ENCODE measurements at regions not wholly inside any gene's neighbourhood (a gene's known extent, or its start where the extent isn't known, plus 50 kb on each side); places are given as distances from the start of the nearest gene placed in this dataset.

DNA sequence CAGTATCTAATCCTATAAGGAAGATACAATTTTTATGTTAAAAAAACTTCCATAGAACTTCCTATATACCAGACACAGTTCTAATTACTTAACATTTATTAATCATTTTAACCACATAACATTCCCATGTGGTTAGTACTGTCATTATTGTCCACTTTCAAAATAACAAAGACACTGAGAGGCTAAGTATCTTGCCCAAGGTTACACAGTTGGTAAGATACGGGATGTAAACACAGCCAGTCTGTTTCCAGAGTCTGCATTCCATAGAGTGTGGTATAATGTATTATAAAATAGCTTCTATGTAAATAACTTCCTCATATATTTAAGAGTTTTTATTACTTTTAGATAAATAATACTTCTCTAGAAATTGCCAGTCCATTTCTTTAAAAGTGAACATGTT, 383.3 kb upstream of the ETAA1 start:
- ATAC-seq: no peak
- no peaks in the 10 kb centered on the region for H3K36me3 Mint-ChIP-seq
- H3K27ac Mint-ChIP-seq: no peak overlapping the region
- H3K9me3 Mint-ChIP-seq: peaks cover 0 to 18% (median 0%) of the 10 kb centered on the region in 9 donors
- POLR2A ChIA-PET: no interaction called here
- no peaks in the 10 kb centered on the region for H3K4me1 Mint-ChIP-seq
- no peak for DNase-seq
- H3K27me3 Mint-ChIP-seq: peaks cover 0 to 2% (median 0%) of the 10 kb centered on the region in 5 donors
- H3K4me3 Mint-ChIP-seq: no peak overlapping the region

DNA sequence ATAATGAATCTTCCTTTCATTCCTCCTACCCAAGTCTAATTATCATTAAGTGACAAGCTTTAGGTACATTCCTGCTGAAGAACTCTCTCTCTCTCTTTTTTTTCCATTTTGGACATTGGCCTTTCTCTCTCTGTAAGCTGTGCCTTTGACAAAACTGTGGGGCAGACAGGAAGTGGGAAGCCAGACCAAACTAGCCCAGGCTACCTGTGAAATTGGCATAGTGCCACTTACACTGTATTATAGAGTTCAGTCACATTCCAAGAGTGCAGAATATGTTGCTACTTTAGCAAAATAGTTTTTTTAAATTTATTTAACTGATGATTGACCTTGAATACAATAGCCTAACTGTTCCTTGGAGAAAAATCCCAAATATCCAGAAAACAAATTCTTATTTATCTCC, 381.5 kb upstream of the ETAA1 start:
- POLR2A ChIA-PET: no interaction called here
- Mint-ChIP-seq H3K27me3 (peaks cover 0 to 2% (median 0%) of the 10 kb centered on the region in 5 donors), H3K4me1 (no peaks in the 10 kb centered on the region), H3K27ac (no peak overlapping the region), H3K36me3 (no peaks in the 10 kb centered on the region), H3K9me3 (peaks cover 0 to 23% (median 4%) of the 10 kb centered on the region in 9 donors), H3K4me3 (no peak overlapping the region)
- no peak for DNase-seq
- no peak for ATAC-seq

DNA sequence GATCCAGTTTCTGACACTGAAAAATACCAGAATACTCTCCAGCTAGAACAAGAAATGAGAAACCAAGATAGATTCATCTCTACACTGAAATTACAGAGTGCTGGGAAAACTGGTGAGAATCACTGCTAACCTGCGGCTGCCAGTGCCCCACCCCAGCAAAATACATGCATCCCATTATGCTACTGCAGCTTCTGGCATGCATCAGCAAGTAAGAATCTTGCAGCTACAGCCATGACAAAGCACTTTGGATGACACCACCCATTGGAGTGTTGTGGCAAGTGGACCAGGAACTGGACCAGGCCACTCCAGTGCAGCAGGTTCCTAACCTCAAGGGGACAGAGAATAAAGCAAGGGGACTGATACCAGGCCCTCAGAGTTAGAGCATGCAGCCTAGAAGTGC, 378.8 kb upstream of the ETAA1 start:
- Mint-ChIP-seq H3K4me3 (no peak overlapping the region), H3K36me3 (no peaks in the 10 kb centered on the region), H3K4me1 (no peaks in the 10 kb centered on the region), H3K27ac (no peak overlapping the region), H3K27me3 (peaks cover 0 to 2% (median 0%) of the 10 kb centered on the region in 5 donors), H3K9me3 (peaks cover 3 to 39% (median 8%) of the 10 kb centered on the region in 9 donors)
- DNase-seq (no peak), ATAC-seq (no peak)
- POLR2A ChIA-PET: no interaction called here

DNA sequence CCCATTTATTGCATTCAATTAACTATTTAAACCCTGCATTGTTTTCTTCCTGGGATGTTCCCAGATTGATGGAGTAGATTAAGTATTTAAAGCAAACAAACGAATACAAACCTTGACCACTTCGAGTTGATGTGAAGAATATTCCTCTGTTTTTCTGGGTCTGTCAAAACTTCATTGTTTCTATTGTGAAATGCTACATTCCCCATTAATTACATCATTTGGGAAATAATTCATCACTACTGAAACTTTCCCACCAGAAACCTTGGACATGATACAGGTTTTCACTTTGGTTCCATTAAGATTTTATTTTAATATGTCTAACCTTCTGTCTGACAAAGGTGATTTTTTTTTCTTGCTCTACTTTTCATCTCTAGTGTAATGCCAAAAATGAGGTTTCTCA, 365.1 kb upstream of the ETAA1 start:
- DNase-seq: no peak
- POLR2A ChIA-PET: no interaction called here
- Mint-ChIP-seq H3K27me3 (peaks cover 0 to 7% (median 0%) of the 10 kb centered on the region in 5 donors), H3K4me3 (no peak overlapping the region), H3K27ac (no peak overlapping the region), H3K36me3 (no peaks in the 10 kb centered on the region), H3K4me1 (no peaks in the 10 kb centered on the region), H3K9me3 (peaks cover 0 to 11% (median 0%) of the 10 kb centered on the region in 9 donors)
- no peak for ATAC-seq

DNA sequence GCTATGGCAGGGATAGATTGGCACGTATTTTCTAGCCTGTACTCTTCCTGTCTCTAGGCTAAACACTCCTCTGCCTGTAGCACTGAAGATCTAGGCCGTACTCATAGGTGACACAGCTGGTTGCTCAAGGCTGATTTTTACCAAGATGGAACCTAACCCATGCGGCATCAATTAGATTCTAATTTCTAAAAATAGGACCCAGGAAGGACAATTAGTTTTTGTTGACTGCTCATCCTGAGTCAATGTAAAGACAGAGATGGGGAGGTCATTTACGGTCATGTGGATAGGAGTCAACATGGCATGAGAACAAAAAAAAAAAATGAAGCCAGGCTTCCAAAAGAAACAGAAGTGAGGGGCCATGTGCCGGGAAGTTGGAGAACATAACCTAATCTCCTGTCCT, 360.7 kb upstream of the ETAA1 start:
- Mint-ChIP-seq H3K27ac (no peak overlapping the region), H3K4me3 (no peak overlapping the region), H3K36me3 (no peaks in the 10 kb centered on the region), H3K4me1 (no peaks in the 10 kb centered on the region), H3K9me3 (peaks cover 0 to 8% (median 2%) of the 10 kb centered on the region in 9 donors), H3K27me3 (peaks cover 0 to 2% (median 0%) of the 10 kb centered on the region in 5 donors)
- ATAC-seq (no peak), DNase-seq (no peak)
- POLR2A ChIA-PET: no interaction called here

DNA sequence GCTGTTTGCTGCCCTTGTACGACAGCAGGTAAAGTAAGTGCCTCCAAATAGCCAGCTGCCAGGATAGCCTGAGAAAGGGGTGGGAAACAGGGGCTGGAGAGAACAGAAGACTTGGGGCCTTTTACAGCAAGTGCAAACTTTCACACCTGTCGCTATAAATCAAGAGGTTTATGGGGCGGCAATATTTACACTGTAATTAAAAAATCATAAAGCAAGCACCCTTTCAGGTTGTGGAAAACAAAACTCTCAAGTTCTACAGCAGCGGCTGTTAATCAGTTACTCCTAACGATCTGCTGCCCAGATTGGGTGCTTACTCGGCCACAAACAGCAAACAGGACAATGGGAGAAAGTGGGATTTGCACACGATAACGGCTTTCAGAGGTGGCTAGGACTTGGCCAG, 359.5 kb upstream of the ETAA1 start:
- ATAC-seq (no peak), DNase-seq (no peak)
- no peaks in the 10 kb centered on the region for H3K27me3 Mint-ChIP-seq
- no peaks in the 10 kb centered on the region for H3K4me1 Mint-ChIP-seq
- no peaks in the 10 kb centered on the region for H3K36me3 Mint-ChIP-seq
- POLR2A ChIA-PET: no interaction called here
- H3K9me3 Mint-ChIP-seq: peaks cover 0 to 10% (median 0%) of the 10 kb centered on the region in 9 donors
- no peak overlapping the region for H3K4me3 Mint-ChIP-seq
- H3K27ac Mint-ChIP-seq: no peak overlapping the region

DNA sequence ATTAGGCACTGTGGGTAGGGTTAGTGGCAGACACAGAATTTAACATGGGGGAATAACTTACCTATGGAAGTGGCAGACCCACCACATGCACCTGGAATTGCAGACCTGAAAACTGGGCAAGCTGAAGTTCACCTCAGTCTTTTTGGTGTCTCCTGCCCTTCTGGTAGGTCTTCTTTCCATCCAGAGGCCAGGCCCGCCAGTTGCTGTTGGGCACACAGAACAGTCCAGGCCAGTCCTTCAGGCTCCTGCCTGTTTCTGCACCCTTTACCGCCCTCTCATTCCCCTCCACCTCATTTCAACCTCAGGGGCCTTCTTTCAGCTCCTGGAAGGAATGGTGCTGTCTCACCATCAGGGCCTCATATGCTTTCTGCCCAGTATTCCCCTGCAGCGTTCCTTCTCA, 358.9 kb upstream of the ETAA1 start:
- POLR2A ChIA-PET: no interaction called here
- Mint-ChIP-seq H3K4me3 (no peak overlapping the region), H3K27me3 (no peaks in the 10 kb centered on the region)

DNA sequence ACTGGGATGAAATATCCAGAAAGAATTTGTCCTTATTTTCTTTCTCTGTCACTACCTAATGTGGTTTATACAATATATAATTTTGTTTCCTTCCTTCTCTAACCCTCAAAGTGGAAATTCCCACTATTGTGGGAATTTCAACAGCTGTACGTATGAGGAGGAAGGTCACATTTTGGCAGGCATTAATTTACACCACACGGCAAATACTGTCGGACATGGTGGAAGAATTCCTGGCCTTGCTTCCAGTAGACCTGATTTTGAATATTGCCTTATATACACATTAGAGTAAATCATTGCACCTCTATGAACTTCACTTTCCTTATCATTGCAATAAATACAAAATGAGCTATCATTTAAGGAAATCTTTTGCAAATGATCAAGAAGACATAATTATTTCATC, 358.1 kb upstream of the ETAA1 start:
- no peaks in the 10 kb centered on the region for H3K4me1 Mint-ChIP-seq
- DNase-seq (no peak), ATAC-seq (no peak)
- peaks cover 0 to 10% (median 0%) of the 10 kb centered on the region in 9 donors for H3K9me3 Mint-ChIP-seq
- H3K4me3 Mint-ChIP-seq: no peak overlapping the region
- H3K27me3 Mint-ChIP-seq: no peaks in the 10 kb centered on the region
- no peaks in the 10 kb centered on the region for H3K36me3 Mint-ChIP-seq
- POLR2A ChIA-PET: no interaction called here
- H3K27ac Mint-ChIP-seq: no peak overlapping the region

More for the DNA sequence above, 358.9 kb upstream of the ETAA1 start:
- H3K36me3 Mint-ChIP-seq: no peaks in the 10 kb centered on the region
- no peak overlapping the region for H3K27ac Mint-ChIP-seq
- ATAC-seq (no peak), DNase-seq (no peak)
- no peaks in the 10 kb centered on the region for H3K4me1 Mint-ChIP-seq
- H3K9me3 Mint-ChIP-seq: peaks cover 0 to 10% (median 0%) of the 10 kb centered on the region in 9 donors

DNA sequence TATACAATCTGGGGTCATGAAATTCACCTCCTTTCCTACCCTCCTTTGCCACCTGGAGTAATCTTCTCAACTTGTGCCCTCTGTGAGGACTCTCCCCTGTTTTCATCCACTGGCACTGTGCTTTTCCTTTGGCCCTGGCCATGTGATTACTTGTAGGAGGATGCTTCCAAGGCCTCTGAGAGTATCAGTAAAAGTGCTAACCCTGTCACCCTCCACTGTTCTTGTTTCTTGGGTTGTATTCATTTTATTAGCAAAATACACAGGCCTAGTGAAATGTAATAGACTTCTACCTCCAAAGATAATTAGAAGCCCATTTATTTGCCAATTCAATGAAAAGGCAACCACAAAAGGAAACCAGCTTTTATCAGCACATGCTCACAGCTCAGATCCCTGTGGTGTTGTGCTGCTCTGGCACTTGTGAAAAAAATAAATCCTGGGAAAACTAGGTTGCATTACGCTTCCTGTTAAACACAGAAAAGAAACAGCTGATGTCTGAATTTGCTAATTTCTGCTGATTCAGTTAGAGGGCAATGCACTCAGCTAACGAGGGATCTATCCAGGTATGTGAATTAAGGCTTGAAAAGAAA, 357.5 kb upstream of the ETAA1 start:
- H3K9me3 Mint-ChIP-seq: peaks cover 0 to 10% (median 0%) of the 10 kb centered on the region in 9 donors
- POLR2A ChIA-PET: no interaction called here
- ATAC-seq (no peak), DNase-seq (no peak)
- no peak overlapping the region for H3K4me3 Mint-ChIP-seq
- no peaks in the 10 kb centered on the region for H3K36me3 Mint-ChIP-seq
- no peak overlapping the region for H3K27ac Mint-ChIP-seq
- no peaks in the 10 kb centered on the region for H3K4me1 Mint-ChIP-seq
- H3K27me3 Mint-ChIP-seq: no peaks in the 10 kb centered on the region

DNA sequence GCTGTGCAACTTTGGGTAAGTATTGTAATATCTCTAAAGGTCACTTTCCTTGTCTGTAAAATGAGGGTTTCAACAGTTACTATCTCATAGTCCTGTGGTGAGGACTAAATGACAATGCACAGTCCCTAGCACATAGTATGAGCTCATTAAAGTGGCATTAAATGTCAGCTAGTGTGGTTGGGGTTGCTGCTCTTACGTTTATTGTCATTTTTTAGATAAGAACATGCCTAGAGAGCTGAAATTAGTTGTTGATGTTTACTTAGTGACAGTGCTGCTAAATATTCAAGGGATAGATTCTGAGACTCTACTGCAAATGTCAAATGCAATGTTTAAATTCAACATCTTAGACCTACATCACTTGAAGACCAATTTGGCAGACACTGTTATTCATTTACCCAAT, 356.1 kb upstream of the ETAA1 start:
- H3K27me3 Mint-ChIP-seq: no peaks in the 10 kb centered on the region
- H3K27ac Mint-ChIP-seq: no peak overlapping the region
- DNase-seq (no peak), ATAC-seq (no peak)
- H3K4me3 Mint-ChIP-seq: no peak overlapping the region
- H3K9me3 Mint-ChIP-seq: peaks cover 0 to 10% (median 0%) of the 10 kb centered on the region in 9 donors
- H3K4me1 Mint-ChIP-seq: no peaks in the 10 kb centered on the region
- no peaks in the 10 kb centered on the region for H3K36me3 Mint-ChIP-seq
- POLR2A ChIA-PET: no interaction called here

DNA sequence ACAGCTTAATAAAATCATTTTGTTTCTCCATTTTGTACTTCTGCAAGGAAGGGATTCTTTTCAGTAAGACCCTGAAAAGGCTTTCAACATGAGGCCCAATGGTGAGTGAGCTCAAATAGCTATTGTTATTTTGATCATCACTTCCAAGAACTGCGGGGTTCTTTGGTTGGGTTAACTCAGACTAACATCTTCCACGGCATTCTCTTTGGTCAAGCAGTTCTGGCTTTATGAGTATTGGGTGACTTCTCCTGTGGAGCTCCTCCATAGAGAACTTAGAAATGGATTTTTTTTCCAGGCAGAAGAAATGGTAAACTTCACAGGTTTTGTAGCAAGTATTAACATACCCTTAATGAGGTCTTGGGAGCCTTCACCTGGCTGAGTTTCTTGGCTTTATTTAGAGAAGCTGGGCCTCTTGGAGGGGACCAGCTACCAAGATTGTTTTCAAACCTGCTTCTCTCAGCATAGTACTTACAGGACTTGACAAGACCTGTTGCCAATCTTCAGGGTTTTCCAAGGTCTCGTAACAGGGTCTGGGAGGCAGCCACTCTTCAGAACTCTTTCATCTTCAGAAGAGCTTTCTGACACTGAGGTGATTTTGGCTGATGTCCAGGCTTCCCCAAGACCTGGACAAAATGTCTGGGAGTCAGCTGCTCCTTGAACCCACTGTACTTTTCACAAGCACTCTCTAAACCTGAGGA, 353.2 kb upstream of the ETAA1 start:
- Mint-ChIP-seq H3K36me3 (no peaks in the 10 kb centered on the region), H3K27me3 (no peaks in the 10 kb centered on the region), H3K9me3 (peaks cover 0 to 14% (median 0%) of the 10 kb centered on the region in 9 donors), H3K27ac (no peak overlapping the region), H3K4me1 (no peaks in the 10 kb centered on the region), H3K4me3 (no peak overlapping the region)
- ATAC-seq (no peak), DNase-seq (no peak)
- POLR2A ChIA-PET: no interaction called here

DNA sequence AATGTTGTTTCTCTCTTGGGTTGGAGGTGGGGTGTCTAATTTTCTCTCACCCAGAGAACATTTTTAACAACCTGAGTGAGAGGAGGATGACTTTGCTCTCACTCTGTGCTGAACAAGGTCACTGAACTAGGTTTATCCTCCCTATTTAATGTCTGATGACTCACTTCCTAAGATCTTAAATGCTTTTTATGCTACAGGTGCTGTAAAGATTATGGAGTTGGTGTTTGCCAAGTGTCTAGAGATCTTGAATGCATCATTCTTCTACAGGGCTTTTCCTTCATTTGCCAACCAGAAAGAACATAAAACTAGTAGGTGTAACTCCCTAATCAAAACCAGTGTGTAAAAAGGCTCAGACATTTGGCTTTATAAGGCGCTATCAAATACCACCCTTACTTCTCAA, 350.5 kb upstream of the ETAA1 start:
- Mint-ChIP-seq H3K4me3 (no peak overlapping the region), H3K27me3 (no peaks in the 10 kb centered on the region), H3K36me3 (no peaks in the 10 kb centered on the region), H3K9me3 (peaks cover 0 to 12% (median 0%) of the 10 kb centered on the region in 9 donors), H3K27ac (no peak overlapping the region), H3K4me1 (no peaks in the 10 kb centered on the region)
- ATAC-seq (no peak), DNase-seq (no peak)
- POLR2A ChIA-PET: no interaction called here

DNA sequence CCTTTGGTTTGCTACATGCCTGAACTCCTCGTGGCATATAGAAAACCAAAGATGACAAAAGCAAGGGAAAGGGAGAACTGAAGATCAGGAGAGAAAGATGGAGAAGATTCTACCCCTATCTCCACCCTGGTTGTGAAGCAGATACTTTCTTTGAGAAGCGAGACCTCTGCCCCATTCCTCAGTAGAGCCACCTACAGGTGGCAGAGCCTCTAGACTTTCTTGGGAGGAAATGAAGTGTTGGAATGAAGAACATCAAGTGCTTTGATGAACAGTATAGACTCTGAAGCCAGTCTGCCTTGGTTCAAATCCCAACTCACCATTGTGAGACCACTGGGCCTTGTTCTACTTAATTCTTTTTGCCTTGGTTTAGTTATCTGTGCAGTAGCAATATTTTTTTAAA, 348.8 kb upstream of the ETAA1 start:
- DNase-seq: no peak
- H3K36me3 Mint-ChIP-seq: no peaks in the 10 kb centered on the region
- POLR2A ChIA-PET: no interaction called here
- H3K4me1 Mint-ChIP-seq: no peaks in the 10 kb centered on the region
- ATAC-seq: no peak
- H3K27ac Mint-ChIP-seq: no peak overlapping the region
- H3K27me3 Mint-ChIP-seq: no peaks in the 10 kb centered on the region
- H3K4me3 Mint-ChIP-seq: no peak overlapping the region
- H3K9me3 Mint-ChIP-seq: peaks cover 0 to 10% (median 0%) of the 10 kb centered on the region in 9 donors

DNA sequence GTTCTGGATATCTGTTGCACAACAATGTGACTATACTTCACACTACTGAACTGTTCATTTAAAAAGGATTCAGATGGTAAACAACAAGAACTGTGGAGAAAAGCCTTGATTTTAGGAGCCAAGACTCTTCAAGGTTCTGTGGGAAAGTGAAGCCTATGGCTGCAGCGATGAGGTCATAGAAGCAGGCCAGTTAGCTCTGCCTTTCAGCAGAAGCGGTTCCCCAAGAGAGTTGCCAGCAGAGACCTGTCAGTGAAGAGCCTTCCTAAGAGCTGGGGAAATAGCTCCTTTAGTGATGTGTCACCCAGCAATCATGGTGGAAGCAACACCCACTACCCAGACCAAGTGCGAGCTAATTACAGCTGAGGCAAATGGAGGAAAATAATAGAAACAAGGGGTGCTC, 346.5 kb upstream of the ETAA1 start:
- ATAC-seq (no peak), DNase-seq (no peak)
- Mint-ChIP-seq H3K4me3 (no peak overlapping the region), H3K27me3 (no peaks in the 10 kb centered on the region), H3K27ac (no peak overlapping the region), H3K4me1 (no peaks in the 10 kb centered on the region), H3K36me3 (no peaks in the 10 kb centered on the region), H3K9me3 (peaks cover 0 to 6% (median 0%) of the 10 kb centered on the region in 9 donors)
- POLR2A ChIA-PET: no interaction called here

Measured in naive thymus-derived CD8-positive, alpha-beta T cell (primary cell).